SU-DHL-6 (cell line): ENCODE measurements at regions not wholly inside any gene's neighbourhood (a gene's known extent, or its start where the extent isn't known, plus 50 kb on each side); places are given as distances from the start of the nearest gene placed in this dataset.

Experiments used
- H2AFZ ChIP-seq: fragments of 200-600 bp; sonication (generic); 2 replicates; pipeline ENCODE4 v1.6.1; 2014; ENCODE audit warnings: low read depth, mild to moderate bottlenecking, moderate library complexity, mixed read lengths, antibody characterized with exemption, low read length; ENCODE audit not compliant: severe bottlenecking
- H3F3A ChIP-seq: fragments of 200-600 bp; shearing (Covaris generic); 2 replicates; pipeline ENCODE4 v1.6.0; 2016; ENCODE audit warnings: antibody characterized with exemption, mild to moderate bottlenecking; ENCODE audit not compliant: insufficient read depth
- H3K27ac ChIP-seq: fragments of 200-600 bp; sonication (generic); 2 replicates; pipeline ENCODE4 v1.5.1; 2016; ENCODE audit warnings: low read depth, mild to moderate bottlenecking, low read length, moderate library complexity, mixed read lengths
- H3K27me3 ChIP-seq: fragments of 200-600 bp; sonication (generic), shearing (Covaris generic); 2 replicates; pipeline ENCODE4 v1.6.0; 2014; ENCODE audit warnings: mild to moderate bottlenecking, low read length
- H3K36me3 ChIP-seq: fragments of 200-600 bp; sonication (generic); 2 replicates; pipeline ENCODE4 v1.6.1; 2014; ENCODE audit warnings: mild to moderate bottlenecking, low read length, mixed read lengths
- H3K4me2 ChIP-seq: fragments of 300-600, 200-600 bp; shearing (Covaris generic), sonication (generic); 2 replicates; pipeline ENCODE4 v1.6.0; 2014; ENCODE audit warnings: low read length, low read depth, mild to moderate bottlenecking; ENCODE audit not compliant: poor library complexity, severe bottlenecking
- H3K4me3 ChIP-seq: fragments of 200-600 bp; sonication (generic); 2 replicates; pipeline ENCODE4 v1.5.1; 2014; ENCODE audit warnings: antibody characterized with exemption, low read length, mild to moderate bottlenecking, mixed read lengths; ENCODE audit not compliant: insufficient read depth, poor library complexity, severe bottlenecking
- H3K79me2 ChIP-seq: fragments of 200-600 bp; sonication (generic); 2 replicates; pipeline ENCODE4 v1.6.1; 2014; ENCODE audit warnings: mild to moderate bottlenecking, low read length, moderate library complexity; ENCODE audit not compliant: insufficient read depth
- H3K9ac ChIP-seq: fragments of 200-600 bp; sonication (generic); 2 replicates; pipeline ENCODE4 v1.7.0; 2014; ENCODE audit warnings: mild to moderate bottlenecking, low read length
- H3K9me2 ChIP-seq: fragments of 200-600 bp; sonication (generic); replicated peaks from 2 replicates; pipeline ENCODE4 v1.6.1; 2014; ENCODE audit warnings: low read length; ENCODE audit not compliant: insufficient read depth
- H3K9me3 ChIP-seq: fragments of 200-600 bp; sonication (generic); 2 replicates; pipeline ENCODE4 v1.6.1; 2014; ENCODE audit warnings: low read length, mixed read lengths; ENCODE audit not compliant: insufficient read depth
- H4K20me1 ChIP-seq: fragments of 200-600 bp; sonication (generic); 2 replicates; pipeline ENCODE4 v1.6.1; 2014; ENCODE audit warnings: low read depth, mild to moderate bottlenecking, antibody characterized with exemption, low read length, moderate library complexity, mixed read lengths
- EZH2phosphoT487 ChIP-seq: fragments of 200-600 bp; sonication (generic), shearing (Covaris generic); conservative IDR thresholded peaks from 2 replicates; pipeline ENCODE4 v1.6.1; 2018; ENCODE audit warnings: mild to moderate bottlenecking, antibody characterized with exemption, low read length, moderate library complexity, mixed read lengths
- TF ChIP-seq, protein P1 (sequence below): fragments of 200-600 bp; sonication (generic); IDR thresholded peaks from one replicate; pipeline ENCODE4 v1.5.1; 2017; ENCODE audit warnings: antibody characterized with exemption, mild to moderate bottlenecking, low read length, moderate library complexity; ENCODE audit not compliant: insufficient read depth, poor library complexity, severe bottlenecking

DNA sequence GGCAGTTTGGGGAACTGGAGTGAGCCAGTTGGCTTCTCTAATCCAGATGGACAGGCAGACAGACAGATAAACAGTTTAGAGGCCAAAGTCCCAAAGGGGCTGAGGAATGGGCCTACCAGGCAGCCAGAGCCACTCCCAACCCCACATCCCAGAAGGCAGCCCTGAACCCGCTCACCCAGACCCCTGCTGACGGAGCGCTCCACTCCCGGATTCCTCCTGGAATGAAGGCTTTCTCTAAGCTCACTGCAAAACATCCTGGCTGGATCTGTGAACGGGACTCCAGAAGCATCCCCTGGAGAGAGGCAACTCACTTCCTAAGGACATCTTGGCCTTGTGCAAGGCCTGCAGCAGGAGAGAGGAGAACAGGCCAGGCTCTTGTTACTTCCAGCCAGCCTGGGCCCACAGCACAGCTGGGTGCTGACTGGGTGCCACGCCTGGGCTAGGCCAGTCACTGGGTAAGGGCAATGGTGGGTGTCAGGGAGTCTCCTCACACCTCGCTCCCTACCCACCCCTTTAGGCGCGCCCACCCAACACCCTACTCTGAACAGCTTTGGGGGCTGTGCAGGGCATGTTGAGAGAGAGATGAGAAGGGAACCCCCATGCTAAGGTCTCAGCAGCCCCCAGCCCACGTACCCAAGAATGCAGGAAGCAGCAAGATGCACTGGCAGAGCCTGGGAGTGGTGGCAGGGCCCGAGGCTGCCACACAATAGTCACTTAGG, 168.6 kb upstream of the ZMIZ1 start:
- no peak overlapping the region for H3K27ac ChIP-seq
- H3K9me2 ChIP-seq = no peaks in the 10 kb centered on the region

DNA sequence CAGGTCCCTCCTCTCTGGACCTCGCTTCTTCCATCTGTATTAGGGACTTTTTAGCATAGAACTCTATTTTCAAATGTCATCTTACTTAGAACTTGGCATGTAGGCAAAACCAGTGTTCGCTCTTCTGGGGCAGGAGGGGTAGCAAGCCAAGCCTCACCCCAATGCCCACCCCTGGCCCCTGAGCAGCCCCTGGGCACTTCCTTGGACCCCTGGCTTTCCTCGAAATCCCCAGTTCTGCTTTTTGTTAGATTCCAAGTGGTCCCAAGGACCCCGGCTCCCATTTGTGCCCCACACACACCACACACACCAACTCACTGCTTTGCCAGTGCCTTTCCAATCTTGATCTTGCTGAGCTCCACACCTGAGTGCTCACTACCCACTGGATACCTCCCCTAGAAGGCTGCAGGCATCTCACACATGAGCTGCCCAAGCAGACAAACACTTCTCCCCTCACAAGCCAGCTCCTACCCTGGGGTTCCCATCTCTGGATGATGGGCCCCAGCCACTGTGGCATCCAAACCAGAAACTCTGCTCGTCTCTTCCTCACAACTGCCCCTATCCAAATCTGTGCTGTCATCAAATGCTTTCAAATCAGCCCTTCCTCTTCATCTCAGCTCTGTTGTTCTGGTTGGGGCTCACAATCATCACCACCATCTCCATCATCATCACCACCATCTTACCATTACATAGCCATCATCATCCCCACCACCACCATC, 167.9 kb upstream of the ZMIZ1 start:
- Histone ChIP-seq H3K36me3 (no peaks in the 10 kb centered on the region), H3K9ac (no peak overlapping the region), H3K9me2 (no peaks in the 10 kb centered on the region), H4K20me1 (no peaks in the 10 kb centered on the region; the same call in 1 of the 2 replicates), H3K4me2 (no peak overlapping the region), H3K79me2 (no peaks in the 10 kb centered on the region), H2AFZ (no peak overlapping the region), H3K27ac (no peak overlapping the region), H3K4me3 (no peak overlapping the region), H3K27me3 (no peaks in the 10 kb centered on the region), H3K9me3 (no peaks in the 10 kb centered on the region), H3F3A (no peaks in the 10 kb centered on the region)
- TF ChIP-seq, protein P1, sequence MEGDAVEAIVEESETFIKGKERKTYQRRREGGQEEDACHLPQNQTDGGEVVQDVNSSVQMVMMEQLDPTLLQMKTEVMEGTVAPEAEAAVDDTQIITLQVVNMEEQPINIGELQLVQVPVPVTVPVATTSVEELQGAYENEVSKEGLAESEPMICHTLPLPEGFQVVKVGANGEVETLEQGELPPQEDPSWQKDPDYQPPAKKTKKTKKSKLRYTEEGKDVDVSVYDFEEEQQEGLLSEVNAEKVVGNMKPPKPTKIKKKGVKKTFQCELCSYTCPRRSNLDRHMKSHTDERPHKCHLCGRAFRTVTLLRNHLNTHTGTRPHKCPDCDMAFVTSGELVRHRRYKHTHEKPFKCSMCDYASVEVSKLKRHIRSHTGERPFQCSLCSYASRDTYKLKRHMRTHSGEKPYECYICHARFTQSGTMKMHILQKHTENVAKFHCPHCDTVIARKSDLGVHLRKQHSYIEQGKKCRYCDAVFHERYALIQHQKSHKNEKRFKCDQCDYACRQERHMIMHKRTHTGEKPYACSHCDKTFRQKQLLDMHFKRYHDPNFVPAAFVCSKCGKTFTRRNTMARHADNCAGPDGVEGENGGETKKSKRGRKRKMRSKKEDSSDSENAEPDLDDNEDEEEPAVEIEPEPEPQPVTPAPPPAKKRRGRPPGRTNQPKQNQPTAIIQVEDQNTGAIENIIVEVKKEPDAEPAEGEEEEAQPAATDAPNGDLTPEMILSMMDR = no peak
- no peak for TF ChIP-seq EZH2phosphoT487

More for the DNA sequence above, 168.6 kb upstream of the ZMIZ1 start:
- TF ChIP-seq, protein P1 = no peak
- no peak for TF ChIP-seq EZH2phosphoT487
- Histone ChIP-seq H4K20me1 (no peaks in the 10 kb centered on the region; the same call in 1 of the 2 replicates), H3K79me2 (no peaks in the 10 kb centered on the region), H3K9ac (no peak overlapping the region), H3K4me2 (no peak overlapping the region), H3F3A (no peaks in the 10 kb centered on the region), H3K36me3 (no peaks in the 10 kb centered on the region), H3K4me3 (no peak overlapping the region), H2AFZ (no peak overlapping the region), H3K27me3 (no peaks in the 10 kb centered on the region), H3K9me3 (no peaks in the 10 kb centered on the region)

DNA sequence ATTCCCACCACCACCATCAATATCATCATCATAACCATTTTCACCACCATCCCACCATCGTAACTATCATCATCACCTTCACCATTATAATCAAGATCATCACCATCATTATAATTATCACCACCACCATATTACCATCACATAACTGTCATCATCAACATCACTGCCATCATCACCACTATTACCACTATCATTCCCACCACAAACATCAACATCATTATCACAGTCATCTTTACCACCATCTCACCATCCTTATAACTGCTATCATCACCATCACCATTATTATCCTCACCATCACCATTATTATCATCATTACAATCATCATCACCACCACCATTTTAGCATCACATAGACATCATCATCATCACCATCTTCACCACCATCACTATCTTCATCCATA, 167.1 kb upstream of the ZMIZ1 start:
- H3K9ac ChIP-seq = no peak overlapping the region
- H3K79me2 ChIP-seq = no peaks in the 10 kb centered on the region
- no peaks in the 10 kb centered on the region for H3K9me2 ChIP-seq
- no peak overlapping the region for H3K27ac ChIP-seq
- no peaks in the 10 kb centered on the region; the same call in 1 of the 2 replicates for H4K20me1 ChIP-seq
- no peak overlapping the region for H2AFZ ChIP-seq
- no peaks in the 10 kb centered on the region for H3K36me3 ChIP-seq
- no peaks in the 10 kb centered on the region for H3F3A ChIP-seq
- no peak overlapping the region for H3K4me3 ChIP-seq
- no peaks in the 10 kb centered on the region for H3K9me3 ChIP-seq
- TF ChIP-seq EZH2phosphoT487 = no peak
- TF ChIP-seq, protein P1 = no peak
- H3K4me2 ChIP-seq = no peak overlapping the region
- H3K27me3 ChIP-seq = no peaks in the 10 kb centered on the region
